NAMALWA (cell line): ENCODE measurements at regions not wholly inside any gene's neighbourhood (a gene's known extent, or its start where the extent isn't known, plus 50 kb on each side); places are given as distances from the start of the nearest gene placed in this dataset.
"Not testable (repeated sequence)": the region's sequence is repeated elsewhere in the genome, so short reads cannot be mapped to it uniquely, and the experiment has no call there.

Source experiments
- DNase-seq: peaks from one replicate; pipeline ENCODE4 v3.0.0-alpha.2; 2015; ENCODE audit warnings: low spot score

GRCh38 chr20:30899370-30900079 is 357.9 kb upstream of the DEFB115 start:
- DNase-seq: not testable (repeated sequence)

GRCh38 chr20:30900080-30900719 is 357.3 kb upstream of the DEFB115 start:
- DNase-seq: not testable (repeated sequence)

GRCh38 chr20:30905231-30905630 is 352.2 kb upstream of the DEFB115 start:
- not testable (repeated sequence) for DNase-seq

GRCh38 chr20:30910937-30911725 is 346.3 kb upstream of the DEFB115 start:
- DNase-seq: no peak

- not testable (repeated sequence) for DNase-seq
These were observed 345.4 kb upstream of the DEFB115 start for GRCh38 chr20:30911832-30912660.

- not testable (repeated sequence) for DNase-seq
These were observed 344.8 kb upstream of the DEFB115 start for GRCh38 chr20:30912661-30913026.

GRCh38 chr20:30916404-30916803 is 341.1 kb upstream of the DEFB115 start:
- not testable (repeated sequence) for DNase-seq

GRCh38 chr20:30919514-30920188 is 337.8 kb upstream of the DEFB115 start:
- no peak for DNase-seq

- no peak for DNase-seq
These were observed 336.0 kb upstream of the DEFB115 start for GRCh38 chr20:30921286-30922071.

- DNase-seq: no peak
These were observed 335.3 kb upstream of the DEFB115 start for GRCh38 chr20:30922129-30922528.

GRCh38 chr20:30937790-30938189 is 319.7 kb upstream of the DEFB115 start:
- no peak for DNase-seq

GRCh38 chr20:30949761-30950160 is 307.7 kb upstream of the DEFB115 start:
- no peak for DNase-seq

- DNase-seq: not testable (repeated sequence)
These were observed 306.4 kb upstream of the DEFB115 start for GRCh38 chr20:30951088-30951487.

- DNase-seq: not testable (repeated sequence)
These were observed 300.8 kb upstream of the DEFB115 start for GRCh38 chr20:30956649-30957048.

- DNase-seq: not testable (repeated sequence)
These were observed 298.3 kb upstream of the DEFB115 start for GRCh38 chr20:30959208-30959607.

GRCh38 chr20:30963591-30963990 is 293.9 kb upstream of the DEFB115 start:
- no peak for DNase-seq

- DNase-seq: not testable (repeated sequence)
These were observed 281.6 kb upstream of the DEFB115 start for GRCh38 chr20:30975859-30976258.

- DNase-seq: no peak
These were observed 272.1 kb upstream of the DEFB115 start for GRCh38 chr20:30985386-30985785.
